Breast epithelium (tissue), 3 donors: ENCODE measurements at regions not wholly inside any gene's neighbourhood (a gene's known extent, or its start where the extent isn't known, plus 50 kb on each side); places are given as distances from the start of the nearest gene placed in this dataset.

ENCODE experiments used
- CTCF ChIP-seq, 3 donors: fragments of 450-650 bp; IDR thresholded peaks; one replicate each; pipeline ENCODE4 v1.5.1; 2016 to 2017; ENCODE audit warnings: antibody characterized with exemption in 3 of 3, mild to moderate bottlenecking in 3 of 3, moderate library complexity in 3 of 3
- POLR2A ChIP-seq: fragments of 450-650 bp; IDR thresholded peaks from one replicate; pipeline ENCODE4 v1.6.1; 2016; ENCODE audit warnings: antibody characterized with exemption, mild to moderate bottlenecking, moderate library complexity

GRCh38 chr14:49381778-49382177 is 204.4 kb downstream of the RPS29 start:
- no peak for TF ChIP-seq CTCF (IDR thresholded peaks at IDR 0.05)
- TF ChIP-seq POLR2A: no peak
